ENCODE measurements at regions not wholly inside any gene's neighbourhood (a gene's known extent, or its start where the extent isn't known, plus 50 kb on each side); places are given as distances from the start of the nearest gene placed in this dataset.

DNA sequence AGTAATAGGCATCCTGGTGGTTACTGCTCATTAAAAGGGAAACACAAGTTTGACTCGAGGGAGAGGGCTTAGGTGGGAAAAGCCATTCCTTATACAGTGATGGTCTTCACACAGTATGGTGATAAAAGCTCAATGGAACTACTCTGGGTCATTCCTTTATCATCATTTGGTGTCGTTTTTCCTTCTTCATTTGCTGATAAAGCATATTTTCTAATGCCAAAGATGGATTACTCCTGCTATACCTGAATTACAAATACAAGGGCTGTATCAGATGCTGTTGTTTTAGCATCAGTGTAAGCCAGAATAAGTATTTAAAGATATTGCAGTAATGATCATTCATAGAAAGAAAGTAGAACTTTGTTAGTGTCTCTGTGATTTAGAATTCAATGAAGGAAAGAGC lies 563.7 kb downstream of the PLCL1 start:
- TF ChIP-seq POLR2AphosphoS5 (IDR thresholded peaks at IDR 0.05; ENCODE audit: borderline replicate concordance, low read depth, low read length) = no peak
- TF ChIP-seq EZH2 (IDR thresholded peaks at IDR 0.05) = no peak
- no peak for TF ChIP-seq FOXP2 (optimal IDR thresholded peaks at IDR 0.05; ENCODE audit: control extremely low read depth, extremely low read length, insufficient read depth)
